OCI-LY7 (cell line): ENCODE measurements at regions not wholly inside any gene's neighbourhood (a gene's known extent, or its start where the extent isn't known, plus 50 kb on each side); places are given as distances from the start of the nearest gene placed in this dataset.
A peak's percentile ranks its signal among the peaks of the same experiment; 100 is the strongest.

Source experiments
- BruUV-seq: library from RNA; stranded (reverse); fragments of 400-500 nt; replicated peaks from 2 replicates; lab custom pipeline; 2021; lab: Mats Ljungman, UMichigan
- CTCF ChIA-PET: fragments of 300-600 bp; sonication (Branson Sonifier 250); formaldehyde crosslinking; loops from one replicate; lab custom pipeline; 2022; ENCODE audit warnings: antibody characterized with exemption; ENCODE audit not compliant: unreplicated experiment; lab: Charles Lee
- POLR2A ChIA-PET: fragments of 300-600 bp; sonication (Branson Sonifier 250); formaldehyde crosslinking; loops from one replicate; lab custom pipeline; 2022; ENCODE audit warnings: antibody characterized with exemption; lab: Charles Lee
- DNase-seq: peaks from one replicate; pipeline ENCODE4 v3.0.0-alpha.2; 2015; ENCODE audit warnings: low spot score
- H2AFZ ChIP-seq: fragments of 200-600 bp; sonication (generic), shearing (Covaris generic); 2 replicates; pipeline ENCODE4 v1.6.1; 2014; ENCODE audit warnings: mild to moderate bottlenecking, antibody characterized with exemption, low read length, moderate library complexity
- H3K27ac ChIP-seq: fragments of 200-600 bp; sonication (generic); 2 replicates; pipeline ENCODE4 v1.5.1; 2014; ENCODE audit warnings: mixed run types, low read depth, mild to moderate bottlenecking, moderate library complexity, low read length, inconsistent platforms; ENCODE audit not compliant: poor library complexity, severe bottlenecking
- H3K36me3 ChIP-seq: fragments of 200-600 bp; sonication (generic); 2 replicates; pipeline ENCODE4 v1.6.1; 2014; ENCODE audit warnings: mild to moderate bottlenecking, antibody characterized with exemption, low read length, moderate library complexity, mixed read lengths; ENCODE audit not compliant: insufficient read depth
- H3K4me1 ChIP-seq: fragments of 200-600 bp; sonication (generic); 2 replicates; pipeline ENCODE4 v1.5.1; 2014; ENCODE audit warnings: mild to moderate bottlenecking, low read length; ENCODE audit not compliant: insufficient read depth, poor library complexity, severe bottlenecking
- H3K4me2 ChIP-seq: fragments of 200-600 bp; sonication (generic); 2 replicates; pipeline ENCODE4 v1.6.1; 2014; ENCODE audit warnings: mild to moderate bottlenecking, low read length
- H3K4me3 ChIP-seq: fragments of 200-600 bp; sonication (generic); 2 replicates; pipeline ENCODE4 v1.5.1; 2014; ENCODE audit warnings: mild to moderate bottlenecking, low read depth, low read length; ENCODE audit not compliant: poor library complexity, severe bottlenecking
- H3K79me2 ChIP-seq: fragments of 200-600 bp; sonication (generic); 2 replicates; pipeline ENCODE4 v1.6.1; 2016; ENCODE audit warnings: low read depth, mild to moderate bottlenecking, low read length, moderate library complexity, mixed read lengths; ENCODE audit not compliant: insufficient read depth
- H3K9me2 ChIP-seq: fragments of 200-600 bp; sonication (generic); 2 replicates; pipeline ENCODE4 v1.6.1; 2016; ENCODE audit warnings: mild to moderate bottlenecking, low read length, mixed read lengths; ENCODE audit not compliant: insufficient read depth
- H3K9me3 ChIP-seq: fragments of 200-600 bp; sonication (generic); 2 replicates; pipeline ENCODE4 v1.6.1; 2014; ENCODE audit warnings: mild to moderate bottlenecking, mixed run types, low read length, mixed read lengths
- H4K20me1 ChIP-seq: fragments of 200-600 bp; sonication (generic); 2 replicates; pipeline ENCODE4 v1.6.1; 2014; ENCODE audit warnings: mild to moderate bottlenecking, antibody characterized with exemption, low read length, moderate library complexity, mixed read lengths; ENCODE audit not compliant: insufficient read depth
- CTCF ChIP-seq: fragments of 200-600 bp; sonication (generic); conservative IDR thresholded peaks from 2 replicates; pipeline ENCODE4 v1.5.1; 2014; ENCODE audit warnings: mild to moderate bottlenecking, antibody characterized with exemption, low read length, moderate library complexity, mixed read lengths
- EZH2phosphoT487 ChIP-seq: fragments of 200-600 bp; sonication (generic); IDR thresholded peaks from 2 replicates; pipeline ENCODE4 v1.6.1; 2018; ENCODE audit warnings: low read depth, borderline replicate concordance, mild to moderate bottlenecking, mixed run types, antibody characterized with exemption, low read length, moderate library complexity, mixed read lengths
- intact Hi-C: fragments of 100-400 bp; cut with micrococcal nuclease; formaldehyde crosslinking; loops from one replicate; pipeline ENCODE4 v1.10.0; 2022; ENCODE audit not compliant: unreplicated experiment

GRCh38 chr2:8481463-8482009, 200.3 kb upstream of the ID2 start:
- peak overlapping the region; percentile 5 for H3K4me3 ChIP-seq
- ChIA-PET POLR2A (interaction anchor here (0.6 to 4.6 kb wide), 22 partner anchors 10 to 482 kb away, joined by 3 to 28 read pairs (median 4); partner anchors contain the start of gene ID2), CTCF (interaction anchor here (0.6 to 1.4 kb wide), 5 partner anchors 15 to 147 kb away, joined by 3 to 7 read pairs (median 3); no protein-coding TSS in a partner anchor)
- peaks cover 82% of the 10 kb centered on the region for H3K4me1 ChIP-seq
- H3K9me3 ChIP-seq, result no peaks in the 10 kb centered on the region
- H3K79me2 ChIP-seq, result peaks cover 6% of the 10 kb centered on the region; the same call in 1 of the 2 replicates
- no peaks in the 10 kb centered on the region for H4K20me1 ChIP-seq
- no peaks in the 10 kb centered on the region for H3K9me2 ChIP-seq
- no TSS peak for BruUV-seq
- H3K4me2 ChIP-seq, result peak overlapping the region; percentile 50
- H3K36me3 ChIP-seq, result peaks cover 18% of the 10 kb centered on the region
- TF ChIP-seq CTCF (no peak), EZH2phosphoT487 (no peak)
- DNase-seq, result peak; percentile 68
- H2AFZ ChIP-seq, result peak overlapping the region; percentile 5; the same call in 1 of the 2 replicates
- intact Hi-C loops, result loop anchor here (2.0 kb wide), 1 partner anchor 63 kb away; no protein-coding TSS in a partner anchor
- H3K27ac ChIP-seq, result peak overlapping the region; percentile 97

GRCh38 chr2:8482432-8482831, 199.4 kb upstream of the ID2 start:
- no peaks in the 10 kb centered on the region for H4K20me1 ChIP-seq
- H3K9me3 ChIP-seq, result no peaks in the 10 kb centered on the region
- POLR2A ChIA-PET, result interaction anchor here (0.6 to 4.6 kb wide), 17 partner anchors 9 to 483 kb away, joined by 3 to 28 read pairs (median 4); partner anchors contain the start of gene ID2
- H3K4me1 ChIP-seq, result peaks cover 74% of the 10 kb centered on the region
- no peaks in the 10 kb centered on the region for H3K9me2 ChIP-seq
- peaks cover 6% of the 10 kb centered on the region; the same call in 1 of the 2 replicates for H3K79me2 ChIP-seq
- H2AFZ ChIP-seq, result no peak overlapping the region; the same call in 1 of the 2 replicates
- intact Hi-C loops, result no loop called here
- no peak overlapping the region for H3K4me3 ChIP-seq
- DNase-seq, result no peak
- CTCF ChIA-PET, result interaction anchor here (0.8 kb wide), 1 partner anchor 147 kb away, joined by 4 read pairs; no protein-coding TSS in a partner anchor
- TF ChIP-seq EZH2phosphoT487, result no peak
- no peak for TF ChIP-seq CTCF
- H3K27ac ChIP-seq, result peak overlapping the region; percentile 97
- H3K4me2 ChIP-seq, result peak overlapping the region; percentile 50
- no TSS peak for BruUV-seq
- H3K36me3 ChIP-seq, result peaks cover 18% of the 10 kb centered on the region
